Amygdala (tissue), 56 donors: ENCODE measurements at regions not wholly inside any gene's neighbourhood (a gene's known extent, or its start where the extent isn't known, plus 50 kb on each side); places are given as distances from the start of the nearest gene placed in this dataset.
"Not testable (repeated sequence)": the region's sequence is repeated elsewhere in the genome, so short reads cannot be mapped to it uniquely, and the experiment has no call there.

ENCODE experiments used
- DNase-seq, 56 donors: peaks; one replicate each; lab custom pipeline; 2025; lab: John Stamatoyannopoulos, UW

DNA sequence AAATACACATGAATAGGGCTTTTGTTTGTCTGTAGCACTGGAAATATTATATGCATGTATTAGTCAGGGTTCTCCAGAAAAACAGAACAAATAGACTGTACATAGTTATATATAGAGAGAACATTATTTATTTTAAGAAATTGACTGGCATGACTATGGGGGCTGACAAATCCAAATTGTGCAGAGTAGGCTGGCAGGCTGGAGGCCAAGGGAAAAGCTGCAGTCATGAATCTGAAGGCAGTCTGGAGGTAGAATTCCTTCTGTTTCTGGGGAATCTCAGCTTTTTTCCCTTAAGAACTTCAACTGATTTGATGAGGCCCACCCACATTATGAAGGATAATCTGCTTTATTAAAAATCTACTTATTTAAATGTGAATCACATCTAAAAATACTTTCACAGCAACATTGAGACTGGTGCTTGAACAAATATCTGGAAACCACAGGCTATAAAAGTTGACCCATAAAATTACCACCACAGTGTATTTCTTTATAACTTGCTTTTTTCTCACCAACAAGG lies 344.2 kb upstream of the KIAA1217 start:
- DNase-seq, result peak in 1 of 56 donors; percentile 10

DNA sequence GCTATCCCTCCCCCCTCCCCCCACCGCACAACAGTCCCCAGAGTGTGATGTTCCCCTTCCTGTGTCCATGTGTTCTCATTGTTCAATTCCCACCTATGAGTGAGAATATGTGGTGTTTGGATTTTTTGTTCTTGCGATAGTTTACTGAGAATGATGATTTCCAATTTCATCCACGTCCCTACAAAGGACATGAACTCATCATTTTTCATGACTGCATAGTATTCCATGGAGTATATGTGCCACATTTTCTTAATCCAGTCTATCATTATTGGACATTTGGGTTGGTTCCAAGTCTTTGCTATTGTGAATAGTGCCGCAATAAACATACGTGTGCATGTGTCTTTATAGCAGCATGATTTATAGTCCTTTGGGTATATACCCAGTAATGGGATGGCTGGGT lies 342.0 kb upstream of the KIAA1217 start:
- not testable (repeated sequence) for DNase-seq

DNA sequence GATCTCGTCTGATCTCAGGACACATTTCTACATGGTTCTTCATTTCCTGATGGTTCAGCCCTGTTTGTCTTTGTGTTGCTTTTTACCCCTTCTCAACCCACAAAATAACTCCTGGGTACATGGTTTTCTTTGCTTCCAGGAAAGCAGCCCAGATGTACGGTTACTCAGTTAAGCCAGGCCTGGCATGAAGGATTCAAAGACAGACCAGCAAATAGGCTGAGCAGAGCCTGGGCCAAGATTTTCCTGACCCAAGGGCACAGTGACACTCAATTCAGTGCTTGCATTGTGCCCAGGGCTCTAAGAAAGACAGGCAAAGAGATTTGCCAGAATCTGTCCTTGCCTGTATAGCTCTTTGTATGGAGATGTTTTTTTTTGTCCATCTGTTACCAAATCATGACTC lies 340.8 kb upstream of the KIAA1217 start:
- no peak for DNase-seq

DNA sequence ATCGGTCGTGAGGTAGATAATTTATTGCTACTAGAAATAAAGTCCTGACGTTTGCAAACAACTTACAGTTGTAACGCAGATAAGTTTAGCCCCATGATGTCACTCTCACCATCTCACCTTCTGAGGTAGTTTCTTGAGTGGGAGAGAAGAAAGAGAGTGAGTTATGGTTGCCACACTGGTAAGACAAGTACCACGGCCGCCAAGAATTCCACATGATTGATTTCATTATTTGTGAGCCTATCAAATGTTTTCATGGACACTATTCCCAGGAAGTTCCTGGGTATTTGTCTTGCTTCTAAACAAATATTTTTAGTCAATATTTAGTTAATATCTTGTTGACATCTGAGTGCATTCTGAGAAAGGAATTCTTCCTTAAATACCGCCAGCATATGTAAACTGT lies 339.4 kb upstream of the KIAA1217 start:
- no peak for DNase-seq

GRCh38 chr10:23869996-23870395 lies 338.9 kb upstream of the KIAA1217 start:
- no peak for DNase-seq

- no peak for DNase-seq
Observed at GRCh38 chr10:23870651-23871610, 338.0 kb upstream of the KIAA1217 start.

- no peak for DNase-seq
Observed at GRCh38 chr10:23872290-23872689, 336.6 kb upstream of the KIAA1217 start.

GRCh38 chr10:23877791-23878320 lies 331.1 kb upstream of the KIAA1217 start:
- DNase-seq, result no peak

- DNase-seq, result no peak
Observed at GRCh38 chr10:23884670-23885069, 324.3 kb upstream of the KIAA1217 start.

GRCh38 chr10:23885853-23886252 lies 323.1 kb upstream of the KIAA1217 start:
- DNase-seq, result no peak

GRCh38 chr10:23886355-23886754 lies 322.6 kb upstream of the KIAA1217 start:
- DNase-seq, result no peak

DNA sequence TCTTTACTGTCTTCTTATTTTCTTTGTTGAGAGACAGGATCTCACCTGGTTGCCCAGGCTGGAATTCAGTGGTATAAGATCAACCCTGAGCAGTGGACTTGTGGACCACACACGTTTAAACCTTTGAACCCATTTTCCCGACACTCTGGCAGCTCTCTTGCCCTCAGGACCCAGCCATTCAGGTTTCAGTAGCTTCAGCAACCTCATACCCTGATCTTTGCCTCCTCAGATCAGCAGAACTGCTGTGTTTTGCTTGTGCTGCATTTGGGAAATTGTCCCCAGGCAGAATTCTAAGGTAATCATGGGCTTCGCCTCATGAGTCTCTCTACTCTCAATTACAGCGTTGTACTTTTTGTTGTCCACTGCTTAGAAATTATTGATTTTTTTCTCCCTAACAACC lies 317.6 kb upstream of the KIAA1217 start:
- DNase-seq, result no peak

GRCh38 chr10:23892296-23892695 lies 316.6 kb upstream of the KIAA1217 start:
- DNase-seq, result no peak

DNA sequence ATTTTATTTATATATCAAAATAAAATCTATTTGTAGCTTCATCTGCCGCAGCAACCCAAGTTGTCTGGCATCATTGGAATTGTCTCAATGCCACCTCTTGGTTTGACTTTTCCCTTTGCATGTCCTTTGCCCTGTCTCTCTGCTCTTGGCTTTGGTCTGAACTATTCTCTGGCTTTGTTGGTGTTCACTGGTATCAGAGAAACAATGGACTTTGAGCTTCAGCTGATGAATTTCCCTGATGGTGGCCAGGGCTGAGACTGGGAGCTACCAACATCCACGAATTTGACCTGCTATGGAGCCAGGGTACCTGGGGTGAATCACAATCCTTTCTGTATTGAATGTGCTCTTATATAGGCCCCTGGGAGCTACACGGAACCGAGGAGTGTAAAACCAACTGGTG lies 311.7 kb upstream of the KIAA1217 start:
- no peak for DNase-seq

DNA sequence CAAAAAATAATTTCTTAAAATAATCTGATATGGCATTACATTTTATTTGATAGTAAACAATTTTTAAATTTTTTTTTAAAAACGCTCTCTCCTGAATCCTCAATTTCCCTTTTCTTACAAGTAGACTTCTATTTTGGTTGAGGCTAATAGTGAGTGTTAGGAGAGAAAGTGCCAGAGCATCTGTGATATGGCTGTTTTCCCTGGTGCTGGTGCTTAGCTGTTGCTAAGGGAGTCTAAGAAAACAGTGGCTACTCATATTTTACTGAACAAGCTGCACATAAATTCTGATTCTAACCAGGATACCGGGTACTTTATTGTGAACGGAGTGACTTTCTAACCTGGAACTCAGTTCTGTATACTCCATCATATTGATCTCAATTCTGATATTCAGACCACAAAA lies 311.1 kb upstream of the KIAA1217 start:
- DNase-seq, result peak in 1 of 56 donors; percentile 1

- DNase-seq, result no peak
Observed at GRCh38 chr10:23899166-23899565, 309.8 kb upstream of the KIAA1217 start.

DNA sequence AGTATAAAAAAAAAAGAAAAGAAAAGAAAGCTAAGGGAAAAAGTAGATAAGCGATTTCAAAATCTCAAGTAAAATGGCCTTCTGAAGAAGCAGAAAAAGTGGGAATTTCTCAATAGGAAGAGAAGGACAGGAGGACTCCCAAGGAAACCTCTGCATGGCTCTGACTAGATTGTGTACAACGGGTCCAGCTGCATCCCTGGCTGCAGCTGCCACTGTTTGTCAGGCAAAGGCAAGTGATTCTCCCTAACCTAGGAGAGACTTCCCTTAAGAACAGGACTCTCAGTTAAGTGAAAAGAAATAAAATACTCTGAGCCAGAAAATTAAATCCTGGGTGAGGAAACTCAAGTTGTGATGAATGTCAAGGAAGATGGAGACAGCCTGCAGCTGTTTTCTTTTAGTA lies 298.6 kb upstream of the KIAA1217 start:
- DNase-seq, result no peak

DNA sequence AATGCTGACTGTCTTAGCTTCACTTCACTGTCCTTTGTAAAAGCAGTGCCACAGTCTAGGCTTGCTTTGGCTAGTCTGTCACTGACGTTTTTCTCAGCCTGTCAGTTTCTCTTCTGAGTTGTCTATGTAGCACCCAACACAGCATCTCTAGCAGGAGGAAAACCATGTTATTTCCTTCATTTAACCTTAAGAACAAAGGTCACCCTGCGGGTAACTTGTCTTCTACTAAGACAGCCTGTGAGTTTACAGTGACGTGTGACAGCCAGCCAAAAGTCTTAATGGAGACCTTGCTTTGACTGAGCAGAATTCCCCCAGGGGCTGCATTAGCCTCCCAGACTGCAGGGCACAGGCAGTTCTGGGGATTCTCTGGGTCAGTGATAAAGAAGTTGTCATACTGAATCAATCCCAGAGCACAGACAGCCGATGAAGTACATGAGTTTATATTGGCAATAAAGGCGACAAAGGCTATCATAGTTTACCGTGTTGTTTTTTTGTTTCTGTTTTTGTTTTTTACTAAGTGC lies 296.0 kb upstream of the KIAA1217 start:
- DNase-seq, result no peak

DNA sequence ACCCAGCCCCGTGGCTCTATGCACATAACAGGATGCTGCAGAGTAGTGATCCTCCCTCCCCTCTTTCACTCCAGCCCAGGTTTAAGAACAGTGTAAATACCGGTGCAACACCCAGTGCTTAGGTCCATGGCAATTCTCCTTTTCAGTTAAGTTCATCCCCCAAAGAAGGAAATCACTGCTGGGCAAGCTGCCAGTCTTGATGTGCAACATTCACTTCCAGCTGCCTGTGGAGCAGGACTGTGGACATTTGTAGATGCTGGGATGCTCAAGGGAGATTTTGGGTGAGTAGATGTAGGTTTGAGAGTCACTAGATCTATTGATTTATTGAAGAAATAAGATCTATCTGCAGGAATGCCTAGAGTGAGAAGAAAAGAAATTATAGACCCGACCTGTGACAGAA lies 294.3 kb upstream of the KIAA1217 start:
- no peak for DNase-seq

DNA sequence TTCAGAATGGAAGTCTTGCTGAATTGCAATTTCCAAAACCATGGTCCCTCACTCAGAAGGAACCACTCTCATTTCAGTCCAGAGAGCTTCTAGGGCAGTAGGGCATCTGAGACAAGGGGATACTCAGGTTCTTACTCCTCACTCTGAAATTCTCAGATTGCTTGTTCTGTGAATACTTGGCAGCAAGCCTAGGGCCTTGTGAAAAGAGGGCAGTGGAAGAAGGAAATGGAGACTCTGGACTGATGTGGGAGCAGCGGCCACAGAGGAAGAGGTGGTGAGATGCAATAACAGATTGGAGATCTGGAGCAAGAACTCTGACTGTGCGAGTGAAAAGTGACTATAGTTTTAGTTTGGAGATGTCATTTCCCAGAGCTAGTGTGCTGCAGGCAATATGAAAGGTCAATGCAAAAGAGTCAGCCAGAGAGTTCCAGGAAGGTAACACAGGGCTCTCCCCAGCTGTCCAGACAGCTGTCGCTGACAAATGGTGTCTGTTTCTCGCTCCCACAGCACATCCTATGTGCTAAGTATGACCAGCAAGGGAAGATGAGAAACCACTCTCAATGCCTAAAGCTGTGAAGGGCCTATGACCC lies 291.6 kb upstream of the KIAA1217 start:
- DNase-seq, result no peak

GRCh38 chr10:23918090-23918723 lies 290.7 kb upstream of the KIAA1217 start:
- DNase-seq, result no peak
